ENCODE measurements at regions not wholly inside any gene's neighbourhood (a gene's known extent, or its start where the extent isn't known, plus 50 kb on each side); places are given as distances from the start of the nearest gene placed in this dataset.
A peak's percentile ranks its signal among the peaks of the same experiment; 100 is the strongest.

GRCh38 chr3:34239875-34240274, 441.4 kb downstream of the PDCD6IP start:
- DNase-seq (ENCODE audit: low spot score), result no peak

GRCh38 chr3:34247401-34247800, 449.0 kb downstream of the PDCD6IP start:
- no peak for DNase-seq (ENCODE audit: low spot score)

- DNase-seq (ENCODE audit: low spot score), result no peak
These were observed 449.9 kb downstream of the PDCD6IP start for GRCh38 chr3:34248352-34248751.

- DNase-seq (ENCODE audit: low spot score), result no peak
These were observed 455.9 kb downstream of the PDCD6IP start for GRCh38 chr3:34254285-34254684.

GRCh38 chr3:34256021-34256420, 457.6 kb downstream of the PDCD6IP start:
- no peak for DNase-seq (ENCODE audit: low spot score)

- no peak for DNase-seq (ENCODE audit: low spot score)
These were observed 458.4 kb downstream of the PDCD6IP start for GRCh38 chr3:34256791-34257190.

- no peak for DNase-seq (ENCODE audit: low spot score)
These were observed 460.0 kb downstream of the PDCD6IP start for GRCh38 chr3:34258271-34258998.

- peak; percentile 78 for DNase-seq (ENCODE audit: low spot score)
These were observed 462.0 kb downstream of the PDCD6IP start for GRCh38 chr3:34260271-34261000.

GRCh38 chr3:34261001-34261385, 462.6 kb downstream of the PDCD6IP start:
- peak; percentile 49 for DNase-seq (ENCODE audit: low spot score)

- peak; percentile 66 for DNase-seq (ENCODE audit: low spot score)
These were observed 464.7 kb downstream of the PDCD6IP start for GRCh38 chr3:34263101-34263621.

- DNase-seq (ENCODE audit: low spot score), result no peak
These were observed 466.1 kb downstream of the PDCD6IP start for GRCh38 chr3:34264337-34265041.

GRCh38 chr3:34267088-34267487, 468.7 kb downstream of the PDCD6IP start:
- no peak for DNase-seq (ENCODE audit: low spot score)

GRCh38 chr3:34268032-34268709, 469.7 kb downstream of the PDCD6IP start:
- peak; percentile 84 for DNase-seq (ENCODE audit: low spot score)

GRCh38 chr3:34275811-34276210, 477.4 kb downstream of the PDCD6IP start:
- DNase-seq (ENCODE audit: low spot score), result no peak

- DNase-seq (ENCODE audit: low spot score), result no peak
These were observed 477.9 kb downstream of the PDCD6IP start for GRCh38 chr3:34276342-34276741.

- no peak for DNase-seq (ENCODE audit: low spot score)
These were observed 478.7 kb downstream of the PDCD6IP start for GRCh38 chr3:34277110-34277509.

GRCh38 chr3:34279901-34280300, 481.5 kb downstream of the PDCD6IP start:
- DNase-seq (ENCODE audit: low spot score), result no peak

GRCh38 chr3:34283751-34284150, 485.3 kb downstream of the PDCD6IP start:
- no peak for DNase-seq (ENCODE audit: low spot score)

- no peak for DNase-seq (ENCODE audit: low spot score)
These were observed 486.8 kb downstream of the PDCD6IP start for GRCh38 chr3:34284959-34285826.

- no peak for DNase-seq (ENCODE audit: low spot score)
These were observed 487.4 kb downstream of the PDCD6IP start for GRCh38 chr3:34285827-34286188.

All from umbilical cord (tissue), 1 donor.